H9 (cell line): ENCODE measurements at regions not wholly inside any gene's neighbourhood (a gene's known extent, or its start where the extent isn't known, plus 50 kb on each side); places are given as distances from the start of the nearest gene placed in this dataset.
A peak's percentile ranks its signal among the peaks of the same experiment; 100 is the strongest.

ENCODE experiments used
- DNase-seq: peaks from one replicate; pipeline ENCODE4 v3.0.0-alpha.2; 2017
- H2AFZ ChIP-seq: one replicate; pipeline ENCODE4 v1.6.1; 2013; ENCODE audit warnings: mild to moderate bottlenecking, low read length, control low read depth, moderate library complexity
- H2AK5ac ChIP-seq: 2 replicates; pipeline ENCODE4 v1.6.1; 2013; ENCODE audit warnings: low read length, control low read depth, mixed read lengths; ENCODE audit not compliant: insufficient read length
- H2BK120ac ChIP-seq: one replicate; pipeline ENCODE4 v1.6.1; 2013; ENCODE audit warnings: low read depth, mild to moderate bottlenecking, low read length, control low read depth, inconsistent platforms; ENCODE audit not compliant: poor library complexity, severe bottlenecking
- H2BK12ac ChIP-seq: 2 replicates; pipeline ENCODE4 v1.6.1; 2013; ENCODE audit warnings: low read length, control low read depth, mixed read lengths, low read depth; ENCODE audit not compliant: insufficient read length
- H2BK15ac ChIP-seq: 2 replicates; pipeline ENCODE4 v1.6.1; 2013; ENCODE audit warnings: low read depth, low read length, control low read depth
- H2BK20ac ChIP-seq: one replicate; pipeline ENCODE4 v1.6.1; 2013; ENCODE audit warnings: low read depth, mild to moderate bottlenecking, low read length, control low read depth, inconsistent platforms; ENCODE audit not compliant: poor library complexity, severe bottlenecking
- H2BK5ac ChIP-seq: 2 replicates; pipeline ENCODE4 v1.6.1; 2013; ENCODE audit warnings: low read length, control low read depth, mixed read lengths; ENCODE audit not compliant: insufficient read length
- H3K14ac ChIP-seq: 2 replicates; pipeline ENCODE4 v1.6.1; 2013; ENCODE audit warnings: low read length, control low read depth; ENCODE audit not compliant: insufficient read depth
- H3K18ac ChIP-seq: 2 replicates; pipeline ENCODE4 v1.6.1; 2013; ENCODE audit warnings: low read depth, mild to moderate bottlenecking, mixed read lengths, low read length, control low read depth; ENCODE audit not compliant: insufficient read length
- H3K23ac ChIP-seq: 2 replicates; pipeline ENCODE4 v1.6.1; 2013; ENCODE audit warnings: low read length, control low read depth, mixed read lengths, low read depth; ENCODE audit not compliant: insufficient read length
- H3K23me2 ChIP-seq: 2 replicates; pipeline ENCODE4 v1.6.1; 2013; ENCODE audit warnings: low read depth, mild to moderate bottlenecking, mixed read lengths, low read length, control low read depth; ENCODE audit not compliant: insufficient read length, poor library complexity, severe bottlenecking
- H3K27ac ChIP-seq: 2 replicates; pipeline ENCODE4 v1.5.1; 2013; ENCODE audit warnings: low read length, control low read depth, mixed read lengths, low read depth; ENCODE audit not compliant: insufficient read length
- H3K27me3 ChIP-seq: 2 replicates; pipeline ENCODE4 v1.6.1; 2013; ENCODE audit warnings: low read length, control low read depth, inconsistent platforms; ENCODE audit not compliant: insufficient read depth
- H3K4ac ChIP-seq: 2 replicates; pipeline ENCODE4 v1.6.1; 2013; ENCODE audit warnings: low read depth, mild to moderate bottlenecking, control low read depth, inconsistent platforms, low read length, moderate library complexity
- H3K4me1 ChIP-seq: 2 replicates; pipeline ENCODE4 v1.6.1; 2013; ENCODE audit warnings: low read length, control low read depth, inconsistent platforms; ENCODE audit not compliant: insufficient read depth
- H3K4me2 ChIP-seq: 2 replicates; pipeline ENCODE4 v1.6.1; 2013; ENCODE audit warnings: low read length, control low read depth, mixed read lengths; ENCODE audit not compliant: insufficient read length, insufficient read depth
- H3K56ac ChIP-seq: 2 replicates; pipeline ENCODE4 v1.6.1; 2013; ENCODE audit warnings: low read depth, mild to moderate bottlenecking, mixed read lengths, low read length, control low read depth; ENCODE audit not compliant: insufficient read length
- H3K79me1 ChIP-seq: 2 replicates; pipeline ENCODE4 v1.6.1; 2013; ENCODE audit warnings: low read depth, mild to moderate bottlenecking, moderate library complexity, low read length, control low read depth, inconsistent platforms; ENCODE audit not compliant: insufficient read depth, poor library complexity, severe bottlenecking
- H3K79me2 ChIP-seq: 2 replicates; pipeline ENCODE4 v1.6.1; 2013; ENCODE audit warnings: low read length, control low read depth, inconsistent platforms; ENCODE audit not compliant: insufficient read depth
- H3K9ac ChIP-seq: 2 replicates; pipeline ENCODE4 v1.6.1; 2013; ENCODE audit warnings: low read length, control low read depth, mixed read lengths; ENCODE audit not compliant: insufficient read length; ENCODE audit errors: extremely low read depth
- H3K9me3 ChIP-seq: one replicate; pipeline ENCODE4 v1.6.1; 2013; ENCODE audit warnings: low read depth, low read length, inconsistent platforms; ENCODE audit not compliant: control insufficient read depth
- H3T11ph ChIP-seq: one replicate; pipeline ENCODE4 v1.6.1; 2013; ENCODE audit warnings: mild to moderate bottlenecking, low read length, control low read depth, inconsistent platforms
- H4K20me1 ChIP-seq: one replicate; pipeline ENCODE4 v1.6.1; 2013; ENCODE audit not compliant: control insufficient read depth, insufficient read length, insufficient read depth
- H4K5ac ChIP-seq: 2 replicates; pipeline ENCODE4 v1.6.1; 2013; ENCODE audit warnings: low read depth, mild to moderate bottlenecking, mixed read lengths, low read length, control low read depth; ENCODE audit not compliant: insufficient read length
- H4K8ac ChIP-seq: replicated peaks from 2 replicates; pipeline ENCODE4 v1.6.1; 2013; ENCODE audit warnings: low read length, control low read depth, mixed read lengths, low read depth; ENCODE audit not compliant: insufficient read length
- H4K91ac ChIP-seq: 2 replicates; pipeline ENCODE4 v1.6.1; 2013; ENCODE audit warnings: low read depth, mild to moderate bottlenecking, moderate library complexity, mixed read lengths, low read length, control low read depth; ENCODE audit not compliant: insufficient read length
- H3K27ac Mint-ChIP-seq, 3 experiments: 2 replicates in 2 of 3; 3 replicates in 1 of 3; pipeline ENCODE4 v1.8.0; 2020 to 2021; ENCODE audit warnings: mixed read lengths in 3 of 3, mild to moderate bottlenecking in 1 of 3, moderate library complexity in 1 of 3
- H3K27me3 Mint-ChIP-seq: 2 replicates; pipeline ENCODE4 v1.8.0; 2021; ENCODE audit warnings: low read depth, mild to moderate bottlenecking, moderate library complexity, mixed read lengths
- H3K36me3 Mint-ChIP-seq, 3 experiments: 2 replicates in 2 of 3; 3 replicates in 1 of 3; pipeline ENCODE4 v1.8.0; 2020 to 2021; ENCODE audit warnings: low read depth in 3 of 3, mixed read lengths in 3 of 3; ENCODE audit not compliant: insufficient read depth in 1 of 3
- H3K4me1 Mint-ChIP-seq, 2 experiments: 2 replicates each; pipeline ENCODE4 v1.8.0; 2020; ENCODE audit warnings: mixed read lengths in 2 of 2
- H3K4me3 Mint-ChIP-seq, 2 experiments: 2 replicates in 1 of 2; 3 replicates in 1 of 2; pipeline ENCODE4 v1.8.0; 2020 to 2021; ENCODE audit warnings: mild to moderate bottlenecking in 2 of 2, mixed read lengths in 2 of 2, moderate library complexity in 1 of 2
- H3K9me3 Mint-ChIP-seq, 2 experiments: 2 replicates in 1 of 2; 3 replicates in 1 of 2; pipeline ENCODE4 v1.8.0; 2020; ENCODE audit warnings: mild to moderate bottlenecking in 2 of 2, mixed read lengths in 2 of 2, moderate library complexity in 1 of 2
- CTCF ChIP-seq: fragments of 200-600 bp; sonication (generic); conservative IDR thresholded peaks from 3 replicates; pipeline ENCODE4 v1.8.0; 2021; ENCODE audit warnings: antibody characterized with exemption, mild to moderate bottlenecking
- WGBS: extraction: QIAGEN DNeasy Blood & Tissue Kit; methylation state at CpG from one replicate; pipeline ENCODE4 v1.1.7; 2013; ENCODE audit warnings: missing lambda C conversion rate, low lambda C conversion rate, mixed read lengths; ENCODE audit not compliant: insufficient read length; ENCODE audit errors: extremely low coverage; 5-methylcytosine and 5-hydroxymethylcytosine counted together

- no peak overlapping the region for H2BK120ac ChIP-seq
- Mint-ChIP-seq H3K4me3 (peak overlapping the region; percentile 85 to 91), H3K36me3 (peaks cover 0 to 1% (median 0%) of the 10 kb centered on the region in 3 experiments; a peak in 3 of 7 replicates), H3K27me3 (no peaks in the 10 kb centered on the region; the same call in 1 of the 2 replicates), H3K9me3 (no peaks in the 10 kb centered on the region; a peak in 1 of 5 replicates), H3K4me1 (peaks cover 49 to 62% of the 10 kb centered on the region in 2 experiments), H3K27ac (peak overlapping the region in 2 of 3 experiments; percentile 63 to 64; a peak in 1 of 7 replicates)
- peaks cover 3% of the 10 kb centered on the region for H4K20me1 ChIP-seq
- no peak overlapping the region for H3K9ac ChIP-seq
- no peak overlapping the region for H2AFZ ChIP-seq
- H3K23me2 ChIP-seq = peaks cover 18% of the 10 kb centered on the region
- TF ChIP-seq CTCF = no peak
- peak overlapping the region; percentile 52 for H3K4me2 ChIP-seq
- peaks cover 10% of the 10 kb centered on the region for H3K79me1 ChIP-seq
- H4K91ac ChIP-seq = no peak overlapping the region
- no peak overlapping the region for H3K4ac ChIP-seq
- H2BK12ac ChIP-seq = no peak overlapping the region
- no peak overlapping the region for H3K56ac ChIP-seq
- H3K18ac ChIP-seq = no peak overlapping the region
- H4K8ac ChIP-seq = no peak overlapping the region
- H2AK5ac ChIP-seq = no peak overlapping the region
- no peak overlapping the region for H3K27ac ChIP-seq
- H3K23ac ChIP-seq = no peak overlapping the region
- H2BK15ac ChIP-seq = no peak overlapping the region
- no CpG with 5 or more reads among the region's 23 CpGs for WGBS
- peak; percentile 84 for DNase-seq
- no peak overlapping the region for H4K5ac ChIP-seq
- H3T11ph ChIP-seq = no peak overlapping the region
- peaks cover 11% of the 10 kb centered on the region; the same call in 1 of the 2 replicates for H3K4me1 ChIP-seq
- H3K79me2 ChIP-seq = peaks cover 10% of the 10 kb centered on the region; the same call in 1 of the 2 replicates
- H3K27me3 ChIP-seq = no peaks in the 10 kb centered on the region
- no peak overlapping the region for H2BK5ac ChIP-seq
- H3K14ac ChIP-seq = 0 out of 2 replicates have a peak overlapping the region, but pooled peaks have one; percentile 4
- H2BK20ac ChIP-seq = no peak overlapping the region
- H3K9me3 ChIP-seq = no peaks in the 10 kb centered on the region
Observed at GRCh38 chr17:77449908-77450741, 309.4 kb downstream of the SEC14L1 start.
